Stimulated activated CD4-positive, alpha-beta T cell treated with anti-CD3 and anti-CD28 coated beads, TNF-alpha, amount 100 ng/mL, for 4 hours (primary cell): ENCODE measurements at regions not wholly inside any gene's neighbourhood (a gene's known extent, or its start where the extent isn't known, plus 50 kb on each side); places are given as distances from the start of the nearest gene placed in this dataset.

Source experiments
- DNase-seq, 3 experiments: peaks; one replicate each; pipeline ENCODE4 v3.0.0-alpha.2; 2020; ENCODE audit warnings: low read depth in 3 of 3

GRCh38 chr14:25101276-25101675 lies 51.3 kb upstream of the STXBP6 start:
- DNase-seq = no peak
